Dermis blood vessel endothelial cell (primary cell): ENCODE measurements at regions not wholly inside any gene's neighbourhood (a gene's known extent, or its start where the extent isn't known, plus 50 kb on each side); places are given as distances from the start of the nearest gene placed in this dataset.
"Not testable (repeated sequence)": the region's sequence is repeated elsewhere in the genome, so short reads cannot be mapped to it uniquely, and the experiment has no call there.

Source experiments
- DNase-seq: peaks from one replicate; pipeline ENCODE4 v3.0.0; 2010

GRCh38 chr3:104298662-104299061 is 1068.0 kb upstream of the ALCAM start:
- DNase-seq: no peak

- DNase-seq: no peak
These were observed 1050.6 kb upstream of the ALCAM start for GRCh38 chr3:104316118-104316517.

GRCh38 chr3:104323226-104323625 is 1043.5 kb upstream of the ALCAM start:
- no peak for DNase-seq

- no peak for DNase-seq
These were observed 1019.4 kb upstream of the ALCAM start for GRCh38 chr3:104347291-104347690.

GRCh38 chr3:104349836-104350235 is 1016.9 kb upstream of the ALCAM start:
- DNase-seq: no peak

GRCh38 chr3:104353951-104354350 is 1012.8 kb upstream of the ALCAM start:
- no peak for DNase-seq

GRCh38 chr3:104359546-104359945 is 1007.2 kb upstream of the ALCAM start:
- no peak for DNase-seq

GRCh38 chr3:104360038-104360437 is 1006.7 kb upstream of the ALCAM start:
- DNase-seq: no peak

GRCh38 chr3:104361748-104362147 is 1005.0 kb upstream of the ALCAM start:
- not testable (repeated sequence) for DNase-seq

GRCh38 chr3:104362319-104362718 is 1004.4 kb upstream of the ALCAM start:
- no peak for DNase-seq

GRCh38 chr3:104367000-104367399 is 999.7 kb upstream of the ALCAM start:
- no peak for DNase-seq

- DNase-seq: no peak
These were observed 997.9 kb upstream of the ALCAM start for GRCh38 chr3:104368760-104369159.

GRCh38 chr3:104385421-104385820 is 981.3 kb upstream of the ALCAM start:
- peak; percentile 2 for DNase-seq

- DNase-seq: peak; percentile 3
These were observed 978.1 kb upstream of the ALCAM start for GRCh38 chr3:104388619-104389018.

- DNase-seq: no peak
These were observed 974.4 kb upstream of the ALCAM start for GRCh38 chr3:104392327-104392726.

- DNase-seq: no peak
These were observed 969.6 kb upstream of the ALCAM start for GRCh38 chr3:104396974-104397669.

GRCh38 chr3:104397713-104398112 is 969.0 kb upstream of the ALCAM start:
- no peak for DNase-seq

- DNase-seq: no peak
These were observed 963.8 kb upstream of the ALCAM start for GRCh38 chr3:104402902-104403301.

- DNase-seq: no peak
These were observed 955.0 kb upstream of the ALCAM start for GRCh38 chr3:104411757-104412156.

- no peak for DNase-seq
These were observed 953.8 kb upstream of the ALCAM start for GRCh38 chr3:104412608-104413580.

- no peak for DNase-seq
These were observed 938.3 kb upstream of the ALCAM start for GRCh38 chr3:104428337-104428925.

GRCh38 chr3:104429727-104430126 is 937.0 kb upstream of the ALCAM start:
- DNase-seq: no peak

- DNase-seq: no peak
These were observed 930.2 kb upstream of the ALCAM start for GRCh38 chr3:104436506-104436905.
